ENCODE measurements at regions not wholly inside any gene's neighbourhood (a gene's known extent, or its start where the extent isn't known, plus 50 kb on each side); places are given as distances from the start of the nearest gene placed in this dataset.

DNA sequence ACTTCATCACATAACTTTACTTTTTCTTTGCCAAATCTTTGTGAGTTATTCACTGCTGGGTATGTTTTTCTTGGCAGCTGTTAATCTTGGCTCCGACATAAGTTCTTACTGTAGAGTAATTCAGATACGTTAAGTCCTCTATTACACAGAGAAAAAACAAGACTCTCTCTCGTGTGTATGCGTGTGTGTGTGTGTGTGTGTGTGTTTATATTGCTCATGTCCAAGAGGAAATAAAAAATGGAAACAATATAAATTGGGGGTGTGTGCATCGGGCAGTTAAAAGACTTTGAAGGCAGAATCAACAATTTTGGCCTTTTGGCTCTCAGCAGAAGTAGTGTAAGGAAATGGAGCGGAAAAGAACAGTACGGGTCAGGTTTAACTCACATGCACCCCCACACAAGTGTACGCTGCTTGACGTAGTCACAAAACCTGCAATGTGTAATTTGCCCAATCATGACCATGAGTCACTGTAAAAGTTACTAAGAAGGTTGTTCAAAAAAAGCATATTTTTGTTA lies 67.2 kb upstream of the IFNE start:
- Histone ChIP-seq H3K4me3 (no peak overlapping the region), H3K4me1 (peaks cover 0 to 15% (median 10%) of the 10 kb centered on the region in 4 donors)
- intact Hi-C loops (cut with DNase I; ENCODE audit: low total_unique reads), result no loop called here

DNA sequence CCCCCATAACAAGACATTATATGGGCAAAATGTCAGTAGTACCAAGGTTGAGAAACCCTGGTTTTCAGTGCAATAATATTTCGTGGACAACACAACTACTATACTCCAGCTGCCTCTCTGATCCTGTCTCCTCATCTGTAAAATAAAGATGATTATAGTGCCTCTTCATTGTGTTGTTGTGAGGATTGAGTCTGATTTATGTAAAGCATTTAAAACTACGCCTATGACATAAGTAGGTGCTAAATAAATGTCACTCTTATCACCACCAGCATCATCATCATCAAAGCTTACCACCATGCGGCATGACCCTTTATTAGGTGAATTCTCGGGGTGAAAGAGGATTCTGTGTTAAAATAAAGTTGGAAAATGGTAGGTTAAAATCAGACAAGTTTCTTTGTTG lies 67.8 kb upstream of the IFNE start:
- no peaks in the 10 kb centered on the region for H3K9me3 ChIP-seq
- intact Hi-C loops (cut with DNase I; ENCODE audit: low total_unique reads), result no loop called here
- peaks cover 0 to 2% of the 10 kb centered on the region in 2 donors for H3K27me3 ChIP-seq
- H3K4me1 ChIP-seq, result peaks cover 0 to 15% (median 10%) of the 10 kb centered on the region in 4 donors
- DNase-seq, result no peak
- H3K36me3 ChIP-seq, result no peaks in the 10 kb centered on the region
- TF ChIP-seq, protein P1, sequence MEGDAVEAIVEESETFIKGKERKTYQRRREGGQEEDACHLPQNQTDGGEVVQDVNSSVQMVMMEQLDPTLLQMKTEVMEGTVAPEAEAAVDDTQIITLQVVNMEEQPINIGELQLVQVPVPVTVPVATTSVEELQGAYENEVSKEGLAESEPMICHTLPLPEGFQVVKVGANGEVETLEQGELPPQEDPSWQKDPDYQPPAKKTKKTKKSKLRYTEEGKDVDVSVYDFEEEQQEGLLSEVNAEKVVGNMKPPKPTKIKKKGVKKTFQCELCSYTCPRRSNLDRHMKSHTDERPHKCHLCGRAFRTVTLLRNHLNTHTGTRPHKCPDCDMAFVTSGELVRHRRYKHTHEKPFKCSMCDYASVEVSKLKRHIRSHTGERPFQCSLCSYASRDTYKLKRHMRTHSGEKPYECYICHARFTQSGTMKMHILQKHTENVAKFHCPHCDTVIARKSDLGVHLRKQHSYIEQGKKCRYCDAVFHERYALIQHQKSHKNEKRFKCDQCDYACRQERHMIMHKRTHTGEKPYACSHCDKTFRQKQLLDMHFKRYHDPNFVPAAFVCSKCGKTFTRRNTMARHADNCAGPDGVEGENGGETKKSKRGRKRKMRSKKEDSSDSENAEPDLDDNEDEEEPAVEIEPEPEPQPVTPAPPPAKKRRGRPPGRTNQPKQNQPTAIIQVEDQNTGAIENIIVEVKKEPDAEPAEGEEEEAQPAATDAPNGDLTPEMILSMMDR (IDR thresholded peaks at IDR 0.05), result no peak
- no peak overlapping the region for H3K27ac ChIP-seq
- H3K4me3 ChIP-seq, result no peak overlapping the region

More for the DNA sequence above, 67.2 kb upstream of the IFNE start:
- Histone ChIP-seq H3K9me3 (no peaks in the 10 kb centered on the region), H3K27ac (no peak overlapping the region), H3K27me3 (peaks cover 0 to 2% of the 10 kb centered on the region in 2 donors), H3K36me3 (no peaks in the 10 kb centered on the region)
- peak in 1 of 2 donors; percentile 67 for DNase-seq
- TF ChIP-seq, protein P1 (IDR thresholded peaks at IDR 0.05), result no peak

DNA sequence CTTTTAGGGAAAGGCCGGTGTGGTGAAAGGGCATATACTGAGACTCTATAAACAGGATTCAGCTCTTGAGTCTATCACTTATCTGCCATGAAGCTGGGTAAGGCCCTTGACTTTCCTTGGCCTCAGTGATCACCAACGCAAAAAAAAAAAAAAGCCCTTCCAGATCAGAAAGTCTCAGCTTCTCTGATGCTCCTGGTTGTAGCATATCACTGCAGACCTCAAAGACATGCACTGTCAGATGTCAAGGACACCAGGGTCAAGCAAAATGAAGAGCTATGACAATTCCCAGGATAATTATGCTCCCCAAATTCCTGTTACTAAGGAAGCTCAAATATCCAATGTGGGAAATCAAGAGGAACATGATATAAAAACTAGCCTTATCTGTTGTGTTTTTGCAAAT lies 68.3 kb upstream of the IFNE start:
- intact Hi-C loops (cut with DNase I; ENCODE audit: low total_unique reads), result no loop called here
- DNase-seq, result no peak
- Histone ChIP-seq H3K36me3 (no peaks in the 10 kb centered on the region), H3K27me3 (peaks cover 0 to 7% of the 10 kb centered on the region in 2 donors), H3K4me1 (peaks cover 0 to 15% (median 10%) of the 10 kb centered on the region in 4 donors), H3K4me3 (no peak overlapping the region), H3K9me3 (no peaks in the 10 kb centered on the region), H3K27ac (no peak overlapping the region)
- TF ChIP-seq, protein P1 (IDR thresholded peaks at IDR 0.05), result no peak

DNA sequence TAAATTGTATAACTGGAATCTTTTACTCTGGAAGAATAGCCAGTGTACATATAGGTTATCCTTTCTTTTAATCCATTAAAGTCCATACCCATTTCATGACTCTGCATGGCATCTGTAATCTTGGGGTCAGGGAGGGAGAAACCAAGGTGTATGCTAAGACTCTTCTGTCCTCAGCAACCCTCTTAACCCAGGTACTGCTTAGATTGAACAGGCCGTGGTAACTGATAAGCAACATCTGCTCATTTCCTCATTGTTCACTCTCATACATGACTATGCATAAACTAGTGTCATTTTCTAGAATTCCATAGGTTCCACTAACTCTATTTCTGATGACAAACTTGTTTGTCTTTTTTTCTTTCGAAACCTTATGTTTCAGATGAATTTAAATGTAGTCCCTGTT lies 69.3 kb upstream of the IFNE start:
- peaks cover 0 to 15% (median 10%) of the 10 kb centered on the region in 4 donors for H3K4me1 ChIP-seq
- no peak for DNase-seq
- H3K27ac ChIP-seq, result no peak overlapping the region
- H3K36me3 ChIP-seq, result no peaks in the 10 kb centered on the region
- intact Hi-C loops (cut with DNase I; ENCODE audit: low total_unique reads), result no loop called here
- TF ChIP-seq, protein P1 (IDR thresholded peaks at IDR 0.05), result no peak
- H3K27me3 ChIP-seq, result peaks cover 0 to 18% of the 10 kb centered on the region in 2 donors
- no peak overlapping the region for H3K4me3 ChIP-seq
- H3K9me3 ChIP-seq, result no peaks in the 10 kb centered on the region

DNA sequence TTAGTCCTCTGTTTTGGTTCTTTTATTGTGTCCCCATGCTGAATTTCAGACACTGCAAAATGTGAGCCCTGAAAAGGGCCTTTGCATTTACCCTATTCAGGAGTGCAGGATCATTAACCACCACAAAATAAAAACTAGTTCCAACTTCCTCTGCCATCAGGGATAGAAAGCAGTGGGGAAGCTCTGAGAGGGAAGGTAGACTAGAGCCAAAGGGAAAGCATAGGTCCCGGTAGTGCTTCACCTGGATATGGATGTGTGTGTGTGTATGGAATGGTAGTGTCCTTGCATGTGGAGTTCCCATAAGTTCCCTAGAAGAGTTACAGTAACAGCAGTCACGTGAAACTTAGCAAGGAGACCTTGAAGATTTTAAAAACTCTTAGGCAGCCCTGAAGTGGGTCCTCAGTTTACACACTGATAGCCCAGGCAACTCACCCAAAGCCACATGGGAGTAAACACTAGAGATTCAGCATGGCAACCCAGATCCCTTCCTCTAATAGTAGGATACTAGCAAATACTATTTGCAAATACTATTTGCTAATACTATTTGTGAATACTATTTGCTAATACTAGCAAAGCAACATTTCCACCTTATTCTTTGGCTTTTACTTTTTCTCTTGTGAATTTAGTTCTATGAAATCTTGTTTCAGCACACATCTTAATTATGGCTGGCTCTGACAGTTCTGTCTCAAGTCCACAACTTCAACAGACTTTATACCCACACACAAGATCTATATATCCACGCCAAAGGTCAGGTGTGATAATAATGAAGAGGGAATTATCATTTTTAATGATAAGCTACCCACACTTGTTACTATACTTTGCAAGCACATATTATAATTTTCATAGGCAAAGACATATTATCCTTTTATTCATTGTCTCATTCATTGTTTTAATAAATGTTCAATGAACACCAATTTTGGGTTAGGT lies 70.4 kb upstream of the IFNE start:
- no peak for DNase-seq
- Histone ChIP-seq H3K27ac (no peak overlapping the region), H3K4me1 (peaks cover 0 to 15% (median 10%) of the 10 kb centered on the region in 4 donors), H3K4me3 (no peak overlapping the region), H3K36me3 (no peaks in the 10 kb centered on the region), H3K27me3 (peaks cover 0 to 28% of the 10 kb centered on the region in 2 donors), H3K9me3 (no peaks in the 10 kb centered on the region)
- TF ChIP-seq, protein P1 (IDR thresholded peaks at IDR 0.05), result no peak
- intact Hi-C loops (cut with DNase I; ENCODE audit: low total_unique reads), result no loop called here
